Thyroid gland (tissue), 4 donors: ENCODE measurements at regions not wholly inside any gene's neighbourhood (a gene's known extent, or its start where the extent isn't known, plus 50 kb on each side); places are given as distances from the start of the nearest gene placed in this dataset.

Experiments
- CTCF ChIP-seq, 6 experiments: fragments of 200-600 bp in 3 of 6; fragments of 450-650 bp in 3 of 6; sonication (generic) in 3 of 6; IDR thresholded peaks; one replicate each; pipeline ENCODE4 v1.5.1; 2016 to 2019; ENCODE audit warnings: antibody characterized with exemption in 6 of 6, mild to moderate bottlenecking in 2 of 6, inconsistent platforms in 1 of 6, moderate library complexity in 1 of 6
- POLR2A ChIP-seq, 2 donors: fragments of 450-650 bp; IDR thresholded peaks; one replicate each; pipeline ENCODE4 v1.6.1; 2017; ENCODE audit warnings: antibody characterized with exemption in 2 of 2, mild to moderate bottlenecking in 2 of 2, moderate library complexity in 1 of 2

- TF ChIP-seq POLR2A (IDR thresholded peaks at IDR 0.05) (no peak), CTCF (IDR thresholded peaks at IDR 0.05) (no peak)
These were observed 1327.3 kb downstream of the TBC1D22A start for GRCh38 chr22:48089601-48090331.
